ENCODE measurements at regions not wholly inside any gene's neighbourhood (a gene's known extent, or its start where the extent isn't known, plus 50 kb on each side); places are given as distances from the start of the nearest gene placed in this dataset.

DNA sequence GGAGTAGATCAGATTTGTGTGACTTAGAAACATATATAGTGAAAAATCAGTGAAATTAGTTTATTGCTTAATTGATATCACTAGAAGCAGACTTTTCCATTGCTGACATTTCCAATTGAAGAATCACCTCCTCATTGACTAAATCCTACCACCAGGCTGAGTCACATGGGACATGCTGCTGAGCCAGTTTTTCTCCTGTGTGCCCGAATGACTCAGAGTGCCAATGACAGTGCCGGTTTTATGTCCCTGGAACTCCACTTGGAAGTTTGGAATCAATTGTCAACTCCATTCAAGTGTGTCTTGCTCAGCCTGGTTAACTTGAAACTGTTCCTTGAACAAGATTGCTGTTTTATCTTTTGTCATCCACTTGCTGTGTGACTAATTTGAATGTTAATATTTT, 316.1 kb upstream of the PRDM1 start:
- Histone ChIP-seq H3K4me3 (no peak overlapping the region), H3K27ac (no peak overlapping the region), H3K9me3 (no peaks in the 10 kb centered on the region), H3K27me3 (no peaks in the 10 kb centered on the region), H3K4me1 (no peaks in the 10 kb centered on the region), H3K36me3 (ENCODE audit: low read depth, missing control alignments) (no peaks in the 10 kb centered on the region)
- no peak for DNase-seq
- 89 to 96% methylated on average over 2 of the region's 2 CpGs for WGBS, 2 donors
- TF ChIP-seq, protein P1, sequence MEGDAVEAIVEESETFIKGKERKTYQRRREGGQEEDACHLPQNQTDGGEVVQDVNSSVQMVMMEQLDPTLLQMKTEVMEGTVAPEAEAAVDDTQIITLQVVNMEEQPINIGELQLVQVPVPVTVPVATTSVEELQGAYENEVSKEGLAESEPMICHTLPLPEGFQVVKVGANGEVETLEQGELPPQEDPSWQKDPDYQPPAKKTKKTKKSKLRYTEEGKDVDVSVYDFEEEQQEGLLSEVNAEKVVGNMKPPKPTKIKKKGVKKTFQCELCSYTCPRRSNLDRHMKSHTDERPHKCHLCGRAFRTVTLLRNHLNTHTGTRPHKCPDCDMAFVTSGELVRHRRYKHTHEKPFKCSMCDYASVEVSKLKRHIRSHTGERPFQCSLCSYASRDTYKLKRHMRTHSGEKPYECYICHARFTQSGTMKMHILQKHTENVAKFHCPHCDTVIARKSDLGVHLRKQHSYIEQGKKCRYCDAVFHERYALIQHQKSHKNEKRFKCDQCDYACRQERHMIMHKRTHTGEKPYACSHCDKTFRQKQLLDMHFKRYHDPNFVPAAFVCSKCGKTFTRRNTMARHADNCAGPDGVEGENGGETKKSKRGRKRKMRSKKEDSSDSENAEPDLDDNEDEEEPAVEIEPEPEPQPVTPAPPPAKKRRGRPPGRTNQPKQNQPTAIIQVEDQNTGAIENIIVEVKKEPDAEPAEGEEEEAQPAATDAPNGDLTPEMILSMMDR (IDR thresholded peaks at IDR 0.05), result no peak
- no peak for TF ChIP-seq POLR2A (IDR thresholded peaks at IDR 0.05)
- intact Hi-C loops (cut with DNase I; ENCODE audit: low total_unique reads), result no loop called here

DNA sequence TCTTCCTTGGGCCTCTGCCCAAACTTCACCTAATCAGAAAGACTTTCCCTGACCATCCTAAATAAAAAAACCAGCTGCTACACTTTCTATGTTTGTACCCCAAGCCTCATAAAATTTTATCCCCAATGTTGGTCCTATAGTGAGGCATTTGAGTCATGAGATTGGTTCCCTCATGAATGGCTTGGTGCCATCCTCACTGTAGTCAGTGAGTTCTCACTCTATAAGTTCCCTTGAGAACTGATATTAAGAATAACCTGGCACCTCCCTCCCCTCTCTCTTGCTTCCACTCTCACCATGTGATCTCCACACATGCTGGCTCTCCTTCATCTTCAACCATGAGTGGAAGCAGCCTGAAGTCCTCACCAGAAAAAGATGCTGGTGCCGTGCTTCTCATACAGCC, 316.9 kb upstream of the PRDM1 start:
- 93 to 100% methylated on average over 1 of the region's 1 CpG for WGBS, 2 donors
- no peak for DNase-seq
- TF ChIP-seq, protein P1 (IDR thresholded peaks at IDR 0.05), result no peak
- no peak for TF ChIP-seq POLR2A (IDR thresholded peaks at IDR 0.05)
- no peaks in the 10 kb centered on the region for H3K36me3 ChIP-seq (ENCODE audit: low read depth, missing control alignments)
- no peak overlapping the region for H3K4me3 ChIP-seq
- no peaks in the 10 kb centered on the region for H3K9me3 ChIP-seq
- H3K27ac ChIP-seq, result no peak overlapping the region
- no peaks in the 10 kb centered on the region for H3K27me3 ChIP-seq
- intact Hi-C loops (cut with DNase I; ENCODE audit: low total_unique reads), result no loop called here
- no peaks in the 10 kb centered on the region for H3K4me1 ChIP-seq

DNA sequence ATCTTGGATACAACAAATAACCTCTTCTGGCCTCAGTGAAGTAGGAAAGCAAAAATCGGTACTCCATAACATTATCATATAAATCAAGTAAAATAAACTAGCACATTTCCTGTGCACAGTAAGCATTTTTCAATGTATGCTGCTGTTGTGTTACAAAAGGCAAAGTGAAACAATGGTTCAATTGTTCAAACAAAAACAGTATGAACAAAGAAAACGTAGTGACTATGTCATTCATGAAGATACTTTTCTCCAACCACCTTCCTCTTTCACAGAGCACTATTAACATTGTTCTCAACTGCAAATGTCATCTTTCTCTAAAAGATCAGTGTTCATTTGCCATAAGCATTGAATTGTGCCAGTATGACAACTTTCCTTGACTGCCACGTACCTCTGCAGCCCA, 318.6 kb upstream of the PRDM1 start:
- intact Hi-C loops (cut with DNase I; ENCODE audit: low total_unique reads), result no loop called here
- Histone ChIP-seq H3K36me3 (ENCODE audit: low read depth, missing control alignments) (no peaks in the 10 kb centered on the region), H3K4me3 (no peak overlapping the region), H3K27me3 (no peaks in the 10 kb centered on the region), H3K27ac (no peak overlapping the region), H3K4me1 (no peaks in the 10 kb centered on the region), H3K9me3 (no peaks in the 10 kb centered on the region)
- TF ChIP-seq, protein P1 (IDR thresholded peaks at IDR 0.05), result no peak
- no peak for TF ChIP-seq POLR2A (IDR thresholded peaks at IDR 0.05)
- DNase-seq, result no peak
- 71 to 81% methylated on average over 3 of the region's 3 CpGs for WGBS, 2 donors

DNA sequence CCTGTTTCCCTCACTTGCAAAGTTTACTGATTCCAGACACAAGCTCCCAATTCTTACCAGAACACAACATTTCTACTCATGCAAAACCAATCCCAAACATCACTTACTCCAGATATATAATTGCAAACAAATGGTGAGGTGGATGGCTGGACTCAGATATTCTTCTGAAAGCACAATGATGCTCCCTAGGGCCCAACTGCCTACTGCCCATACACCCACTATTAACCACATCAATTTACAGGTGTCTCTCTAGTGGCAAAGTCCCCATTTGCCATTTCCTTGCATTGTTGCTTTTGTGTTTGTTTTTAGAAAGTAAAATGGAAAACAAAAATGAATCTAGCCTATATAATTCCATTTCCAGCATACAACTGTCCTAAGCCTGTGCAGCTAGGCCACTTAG, 320.9 kb upstream of the PRDM1 start:
- Histone ChIP-seq H3K36me3 (ENCODE audit: low read depth, missing control alignments) (no peaks in the 10 kb centered on the region), H3K9me3 (no peaks in the 10 kb centered on the region), H3K4me1 (no peaks in the 10 kb centered on the region), H3K27ac (no peak overlapping the region), H3K4me3 (no peak overlapping the region), H3K27me3 (no peaks in the 10 kb centered on the region)
- DNase-seq, result no peak
- TF ChIP-seq POLR2A (IDR thresholded peaks at IDR 0.05), result no peak
- TF ChIP-seq, protein P1 (IDR thresholded peaks at IDR 0.05), result no peak
- intact Hi-C loops (cut with DNase I; ENCODE audit: low total_unique reads), result no loop called here

DNA sequence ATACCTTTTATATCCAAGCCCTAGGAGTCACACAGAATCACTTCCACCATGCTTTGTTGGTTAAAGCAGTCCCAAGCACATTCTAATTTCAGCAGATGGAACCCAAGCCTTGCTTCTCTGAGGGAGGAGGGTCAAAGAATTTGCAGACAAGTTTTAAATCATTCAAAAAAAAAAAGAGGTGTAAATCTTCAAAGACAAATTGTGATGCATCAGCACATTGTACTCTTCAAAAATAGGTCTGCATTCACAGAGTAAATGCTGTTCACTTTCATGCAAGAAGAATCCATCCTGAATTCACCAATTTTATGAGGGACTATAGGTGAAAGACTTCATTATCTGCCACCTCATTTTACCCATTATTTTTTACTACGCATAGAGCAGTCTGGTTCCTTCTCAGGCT, 321.8 kb upstream of the PRDM1 start:
- DNase-seq, result no peak
- Histone ChIP-seq H3K4me3 (no peak overlapping the region), H3K4me1 (peaks cover 5% of the 10 kb centered on the region), H3K27me3 (no peaks in the 10 kb centered on the region), H3K27ac (no peak overlapping the region), H3K9me3 (no peaks in the 10 kb centered on the region), H3K36me3 (ENCODE audit: low read depth, missing control alignments) (no peaks in the 10 kb centered on the region)
- intact Hi-C loops (cut with DNase I; ENCODE audit: low total_unique reads), result no loop called here
- TF ChIP-seq, protein P1 (IDR thresholded peaks at IDR 0.05), result no peak
- no peak for TF ChIP-seq POLR2A (IDR thresholded peaks at IDR 0.05)
- 94 to 100% methylated on average over 1 of the region's 1 CpG for WGBS, 2 donors

Data from testis (tissue), 2 donors.